ENCODE measurements at regions not wholly inside any gene's neighbourhood (a gene's known extent, or its start where the extent isn't known, plus 50 kb on each side); places are given as distances from the start of the nearest gene placed in this dataset.

- TF ChIP-seq CTCF (IDR thresholded peaks at IDR 0.05) (no peak), POLR2A (IDR thresholded peaks at IDR 0.05) (no peak)
These were observed 290.5 kb downstream of the ANXA1 start for GRCh38 chr9:73441890-73442818.
